ENCODE measurements at regions not wholly inside any gene's neighbourhood (a gene's known extent, or its start where the extent isn't known, plus 50 kb on each side); places are given as distances from the start of the nearest gene placed in this dataset.

DNA sequence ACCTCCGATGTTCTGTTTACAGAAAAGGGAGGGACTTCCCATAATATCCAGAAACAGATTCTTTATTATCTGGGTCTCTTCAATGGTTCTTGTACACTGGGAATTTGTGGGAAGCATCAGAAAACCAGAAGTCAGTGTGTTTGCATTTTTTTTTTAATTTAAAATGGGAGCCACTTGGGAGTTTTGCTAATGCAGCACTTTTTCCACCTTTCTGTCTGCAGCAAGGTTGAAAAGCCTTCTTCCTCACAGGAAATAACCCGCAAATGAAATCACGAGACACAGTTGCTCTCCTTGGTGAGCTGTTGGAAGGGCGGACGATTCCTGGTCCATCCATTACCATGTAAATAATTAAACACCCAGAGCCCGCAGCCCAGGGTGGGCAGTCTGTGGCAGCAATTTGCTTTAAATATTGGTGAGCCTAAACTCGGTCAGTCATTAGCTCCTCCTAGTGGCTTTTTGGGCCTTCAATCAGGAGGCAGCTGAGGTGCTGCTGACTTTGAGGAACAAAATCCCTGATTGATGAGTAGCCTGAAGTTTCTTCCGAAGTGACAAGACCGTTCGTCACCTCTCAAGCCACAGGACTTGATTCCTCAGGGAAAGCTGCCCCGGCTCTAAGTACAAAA, 471.5 kb downstream of the EPHA4 start:
- no peak for DNase-seq (ENCODE audit: low spot score)

- no peak for DNase-seq (ENCODE audit: low spot score)
These were observed 469.0 kb downstream of the EPHA4 start for GRCh38 chr2:221102896-221103688.

DNA sequence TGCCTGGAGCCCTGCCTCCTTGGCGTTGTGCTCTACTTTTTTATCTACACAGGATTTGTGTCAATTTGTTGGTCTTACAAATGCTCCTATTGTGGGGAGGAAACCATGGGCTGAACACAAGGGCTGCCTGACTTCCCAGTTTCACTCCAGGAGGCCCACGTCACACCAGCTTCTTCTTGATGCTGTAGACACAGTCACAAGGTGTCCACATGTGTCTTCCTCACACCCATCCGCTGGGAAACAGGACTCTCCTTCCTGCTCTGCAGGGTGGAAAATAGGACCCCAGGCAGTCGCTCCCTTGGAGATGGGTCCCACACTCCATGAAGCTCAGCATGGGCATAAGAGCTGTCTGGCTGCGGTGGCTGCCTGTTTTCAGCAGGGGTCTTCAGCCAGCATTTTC, 468.2 kb downstream of the EPHA4 start:
- no peak for DNase-seq (ENCODE audit: low spot score)

DNA sequence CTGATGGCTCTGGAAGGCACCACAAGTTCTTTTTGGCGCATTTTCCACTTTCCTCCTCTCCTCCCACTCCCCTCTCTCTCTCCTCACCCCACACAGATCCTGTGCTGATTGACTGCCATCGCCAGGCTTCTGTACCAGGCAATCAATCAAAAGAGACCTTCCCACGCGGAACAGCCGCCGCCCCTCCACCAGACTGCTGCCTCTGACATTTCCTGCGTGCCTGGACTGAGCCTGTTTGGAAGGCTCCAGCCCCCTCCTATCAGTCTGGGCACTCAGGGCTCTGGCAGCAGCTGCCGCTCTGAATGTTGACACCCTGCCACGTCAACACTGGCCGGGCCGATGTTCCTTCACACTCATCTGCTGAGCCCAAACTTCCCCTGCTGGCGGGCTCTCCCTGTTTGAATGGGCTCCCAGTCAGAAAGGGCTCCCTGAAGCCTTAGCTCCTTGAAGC, 467.7 kb downstream of the EPHA4 start:
- DNase-seq (ENCODE audit: low spot score) = no peak

DNA sequence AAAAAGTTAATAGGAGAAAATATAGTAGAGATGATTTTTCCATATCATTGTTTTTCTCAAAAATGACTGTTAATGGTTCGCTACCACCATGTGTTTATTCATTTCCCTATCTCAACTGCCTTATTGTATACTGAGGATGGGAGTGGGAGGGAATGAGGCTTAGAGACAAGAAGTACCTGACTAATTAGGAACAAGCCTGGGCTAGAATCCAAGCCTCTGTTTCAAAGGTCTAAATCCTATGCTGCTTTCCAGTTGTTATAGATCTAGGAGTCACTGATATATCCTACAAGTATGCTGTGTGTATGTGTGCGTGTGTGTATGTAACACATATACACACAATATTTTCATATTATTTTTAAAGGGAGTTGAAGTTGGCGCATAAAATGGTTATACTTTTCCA, 465.9 kb downstream of the EPHA4 start:
- no peak for DNase-seq (ENCODE audit: low spot score)

DNA sequence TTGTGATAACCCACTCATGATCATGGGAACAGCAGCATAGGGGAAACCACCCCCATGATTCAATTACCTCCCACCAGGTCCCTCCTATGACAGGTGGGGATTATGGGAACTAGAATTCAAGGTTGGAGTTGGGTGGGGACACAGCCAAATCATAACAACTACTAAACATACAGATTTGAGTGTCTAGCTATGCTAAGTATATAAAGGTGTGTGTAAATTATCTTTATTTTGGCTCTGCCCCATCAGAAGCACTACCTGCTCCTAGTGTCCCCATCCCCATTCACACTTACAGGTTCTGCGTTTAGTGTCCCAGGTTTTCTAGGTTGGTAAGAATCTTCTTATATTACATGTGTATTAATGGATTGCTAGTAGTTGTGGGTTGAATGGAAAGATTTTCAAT, 464.7 kb downstream of the EPHA4 start:
- DNase-seq (ENCODE audit: low spot score) = no peak

DNA sequence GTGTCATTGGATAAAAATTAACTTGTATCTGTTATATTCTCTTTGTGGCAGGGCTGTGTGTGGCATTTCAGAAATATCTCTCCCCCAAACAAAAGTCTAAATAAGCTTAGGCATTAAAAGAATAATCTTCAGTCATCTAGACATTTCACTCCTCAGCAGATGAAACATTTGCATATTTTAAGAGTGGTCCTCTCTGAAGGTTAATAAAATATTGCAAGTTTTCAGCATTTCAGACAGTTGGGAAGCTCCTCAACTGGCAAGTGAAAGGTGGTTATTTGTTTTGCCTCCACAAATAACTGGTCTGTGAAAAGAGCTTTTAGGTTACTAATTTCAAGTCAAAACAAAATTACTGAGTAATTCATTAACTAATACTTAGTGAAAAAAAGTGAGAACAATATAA, 462.6 kb downstream of the EPHA4 start:
- DNase-seq (ENCODE audit: low spot score) = no peak

- no peak for DNase-seq (ENCODE audit: low spot score)
These were observed 460.4 kb downstream of the EPHA4 start for GRCh38 chr2:221111739-221112138.

- no peak for DNase-seq (ENCODE audit: low spot score)
These were observed 459.4 kb downstream of the EPHA4 start for GRCh38 chr2:221112744-221113143.

DNA sequence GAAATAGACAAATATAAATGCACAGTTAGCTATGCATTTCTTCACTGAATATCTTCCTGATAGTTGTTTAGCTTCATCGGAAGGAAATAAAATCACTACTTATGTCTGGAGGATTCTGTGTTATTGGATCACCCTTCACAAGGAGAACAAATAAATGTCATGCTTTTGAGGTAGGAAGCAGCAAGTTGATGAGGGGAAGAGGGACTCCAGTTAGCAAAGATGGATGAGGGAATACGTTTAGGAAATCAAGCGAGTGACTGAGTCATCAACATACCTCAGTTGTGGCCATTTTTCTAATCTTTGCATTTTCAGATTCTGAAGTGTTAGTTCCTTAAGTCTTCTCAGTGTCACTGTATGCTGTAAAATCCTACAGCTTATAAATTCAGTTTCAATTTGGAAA, 456.2 kb downstream of the EPHA4 start:
- DNase-seq (ENCODE audit: low spot score) = no peak

- DNase-seq (ENCODE audit: low spot score) = no peak
These were observed 451.5 kb downstream of the EPHA4 start for GRCh38 chr2:221120643-221121042.

DNA sequence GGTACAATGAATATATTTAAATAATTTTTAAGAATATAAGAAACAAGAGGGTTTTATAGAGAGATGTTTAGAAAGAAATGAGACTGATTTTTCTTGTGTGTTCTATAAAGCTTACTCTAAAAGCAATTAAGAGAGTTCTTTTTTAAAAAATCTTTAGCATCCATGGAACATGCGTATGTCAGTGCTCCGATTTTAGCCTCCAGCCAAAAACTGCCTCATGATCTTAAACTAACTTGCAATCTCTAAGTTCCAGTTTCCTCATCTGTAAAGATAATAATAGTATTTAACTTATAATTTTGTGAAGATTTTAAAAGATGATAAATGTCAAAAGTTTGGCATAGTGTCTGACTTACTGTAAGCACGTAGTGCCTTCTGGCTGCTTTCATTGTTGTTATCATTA, 448.7 kb downstream of the EPHA4 start:
- DNase-seq (ENCODE audit: low spot score) = no peak

DNA sequence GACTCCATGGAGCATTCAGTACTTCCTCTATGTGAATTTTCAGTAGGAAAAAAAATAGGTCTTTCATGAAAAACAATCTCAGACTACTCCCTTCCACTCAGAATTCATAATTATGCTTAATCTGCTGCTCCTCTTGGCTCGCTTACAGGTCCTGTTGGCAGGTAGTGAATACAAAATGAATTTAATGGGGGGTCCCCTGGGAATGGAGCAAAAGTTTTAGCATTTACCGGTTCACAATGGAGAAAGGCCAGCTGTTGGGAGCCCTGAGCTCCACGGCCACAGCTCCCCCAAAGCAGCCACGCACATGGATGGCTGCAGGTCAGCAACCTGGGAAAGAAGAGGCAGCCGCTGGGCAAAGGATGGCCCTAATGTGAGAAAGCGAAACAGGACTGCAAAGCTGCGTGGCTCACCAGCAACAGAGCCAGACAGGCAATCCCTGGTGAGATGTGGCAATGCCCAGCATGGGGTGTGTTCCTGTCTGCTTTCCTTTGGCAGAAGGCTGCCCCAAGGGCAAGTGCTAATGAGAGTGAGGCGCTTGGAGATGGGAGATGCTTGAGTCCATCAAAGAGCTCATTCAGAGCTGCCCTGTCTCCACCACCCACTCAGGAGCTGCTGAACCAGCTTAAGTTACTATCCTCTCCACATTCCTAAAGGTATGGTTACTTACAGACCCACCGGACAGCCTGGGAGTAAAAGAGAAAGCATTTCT, 447.4 kb downstream of the EPHA4 start:
- peak; percentile 43 for DNase-seq (ENCODE audit: low spot score)

DNA sequence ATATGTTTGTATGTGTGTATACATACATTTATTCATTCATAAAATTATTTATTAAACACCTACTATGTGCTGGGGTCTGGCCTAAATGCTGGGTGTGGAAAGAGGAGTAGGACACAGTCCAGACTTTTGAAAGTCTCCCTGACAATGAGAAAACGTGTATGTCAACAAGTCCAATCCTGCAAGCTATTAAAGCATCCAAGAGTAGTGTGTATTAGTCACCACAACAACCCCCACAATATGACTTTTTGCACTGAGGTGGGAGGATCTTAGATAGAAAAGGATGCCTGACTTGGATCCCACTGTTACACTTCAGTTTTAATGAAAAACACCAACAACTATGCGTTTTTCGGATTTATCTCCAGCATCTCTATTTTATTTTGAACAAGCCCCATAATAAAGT, 446.4 kb downstream of the EPHA4 start:
- DNase-seq (ENCODE audit: low spot score) = peak; percentile 16

GRCh38 chr2:221129657-221130056, 442.4 kb downstream of the EPHA4 start:
- no peak for DNase-seq (ENCODE audit: low spot score)

GRCh38 chr2:221130431-221130830, 441.7 kb downstream of the EPHA4 start:
- no peak for DNase-seq (ENCODE audit: low spot score)

- DNase-seq (ENCODE audit: low spot score) = no peak
These were observed 438.2 kb downstream of the EPHA4 start for GRCh38 chr2:221133941-221134340.

DNA sequence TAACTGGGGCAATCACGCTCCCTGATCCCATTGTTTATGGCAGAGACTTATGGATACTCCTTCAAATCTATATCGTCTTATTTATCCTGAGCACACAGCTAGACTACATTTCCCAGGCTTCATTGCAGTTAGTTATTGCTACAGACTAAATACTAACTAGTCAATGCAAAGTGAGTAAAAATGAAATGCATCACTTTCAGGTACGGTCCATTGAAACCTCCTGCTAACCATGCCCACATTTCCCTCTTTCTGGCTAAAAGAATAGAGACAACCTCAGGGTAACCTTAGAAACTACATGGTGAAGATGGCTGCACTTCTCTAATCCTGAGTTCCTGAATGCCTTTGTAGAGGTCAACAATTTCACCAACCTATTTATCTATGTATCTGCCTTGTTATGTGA, 437.4 kb downstream of the EPHA4 start:
- no peak for DNase-seq (ENCODE audit: low spot score)

DNA sequence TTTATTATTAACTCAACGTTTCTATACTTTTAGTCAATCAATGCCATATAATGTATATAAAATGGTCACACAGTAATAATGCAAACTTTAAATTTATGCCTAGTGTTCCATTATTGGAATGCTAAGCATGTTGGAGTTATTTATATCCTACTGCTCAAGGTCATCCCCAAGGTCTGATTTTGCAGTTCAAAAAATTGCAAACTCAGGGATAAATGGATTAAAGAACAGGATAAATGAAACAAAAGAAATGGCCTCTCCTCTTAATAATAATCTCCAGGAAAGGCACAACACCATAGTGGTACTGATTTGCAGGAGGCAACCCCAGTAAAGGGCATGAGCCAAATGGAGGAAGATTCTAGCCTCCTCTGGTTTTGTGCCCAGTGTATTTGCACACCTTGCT, 436.4 kb downstream of the EPHA4 start:
- DNase-seq (ENCODE audit: low spot score) = no peak

DNA sequence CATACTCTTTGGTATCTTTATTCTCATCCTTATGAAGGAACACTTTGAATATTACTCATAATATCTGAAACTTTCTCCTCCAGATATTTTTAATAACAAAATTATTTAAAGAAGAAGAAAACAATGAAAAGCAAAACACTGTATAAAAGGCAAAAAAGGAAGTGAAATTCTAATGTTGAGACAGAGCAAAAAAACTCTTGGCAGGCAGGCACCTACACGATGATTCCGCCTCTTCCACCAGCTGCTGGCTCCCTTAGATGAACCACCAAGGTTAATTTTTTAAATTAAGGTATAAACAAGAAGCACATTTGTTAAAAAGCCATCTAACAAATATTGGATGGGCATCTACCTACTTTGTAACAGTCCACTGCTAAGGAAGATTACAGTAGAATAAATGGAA, 434.7 kb downstream of the EPHA4 start:
- DNase-seq (ENCODE audit: low spot score) = no peak

- no peak for DNase-seq (ENCODE audit: low spot score)
These were observed 429.8 kb downstream of the EPHA4 start for GRCh38 chr2:221142341-221142740.

DNA sequence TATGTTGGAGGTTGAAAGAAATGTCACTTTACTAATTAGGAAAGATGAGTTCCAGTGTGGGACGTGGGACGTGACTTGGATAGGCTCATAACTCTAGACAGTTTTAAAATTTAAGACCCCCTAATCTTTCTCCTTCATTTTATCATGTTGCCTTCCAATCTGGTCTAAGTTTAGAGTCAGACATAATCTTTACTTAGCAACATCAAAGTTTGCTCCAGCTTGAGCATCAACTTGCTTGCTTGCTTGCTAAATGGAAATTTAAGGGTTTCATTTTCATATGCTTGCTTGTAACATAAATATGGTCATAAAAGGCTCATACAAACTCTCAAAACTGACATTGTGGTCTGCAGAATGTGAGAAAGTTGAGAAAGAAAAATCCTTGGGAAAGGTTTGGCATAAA, 428.9 kb downstream of the EPHA4 start:
- no peak for DNase-seq (ENCODE audit: low spot score)

GRCh38 chr2:221144909-221145308, 427.2 kb downstream of the EPHA4 start:
- no peak for DNase-seq (ENCODE audit: low spot score)
